ENCODE measurements at regions not wholly inside any gene's neighbourhood (a gene's known extent, or its start where the extent isn't known, plus 50 kb on each side); places are given as distances from the start of the nearest gene placed in this dataset.

- intact Hi-C loops (cut with micrococcal nuclease; ENCODE audit: unreplicated experiment): no loop called here
- Histone ChIP-seq H3K27ac (ENCODE audit: low read depth, low read length, poor library complexity, severe bottlenecking) (no peak overlapping the region), H3K4me3 (ENCODE audit: low read depth, low read length, poor library complexity, severe bottlenecking) (no peak overlapping the region), H3K27me3 (replicated peaks; ENCODE audit: insufficient read depth, low read depth, low read length, poor library complexity) (no peaks in the 10 kb centered on the region), H3K4me1 (ENCODE audit: insufficient read depth, low read length, poor library complexity, severe bottlenecking) (no peaks in the 10 kb centered on the region), H3K9me3 (ENCODE audit: low read depth, low read length, poor library complexity, severe bottlenecking) (no peaks in the 10 kb centered on the region), H3K36me3 (ENCODE audit: insufficient read depth, low read length, poor library complexity, severe bottlenecking) (no peaks in the 10 kb centered on the region)
- POLR2A ChIA-PET (ENCODE audit: low non-redundant PET): no interaction called here
- no peak for TF ChIP-seq EZH2 (IDR thresholded peaks at IDR 0.05; ENCODE audit: borderline replicate concordance, low read depth, low read length, poor library complexity, severe bottlenecking)
- TF ChIP-seq CTCF (conservative IDR thresholded peaks at IDR 0.05; ENCODE audit: low read depth, low read length): no peak
- BruUV-seq (replicated peaks): no TSS peak
- no peak for DNase-seq (ENCODE audit: low spot score)
- CTCF ChIA-PET: no interaction called here
These were observed 61.3 kb downstream of the SLITRK6 start for GRCh38 chr13:85737952-85738351.

GRCh38 chr13:85729296-85729695, 69.9 kb downstream of the SLITRK6 start:
- CTCF ChIA-PET: no interaction called here
- BruUV-seq (replicated peaks): no TSS peak
- Histone ChIP-seq H3K27me3 (replicated peaks; ENCODE audit: insufficient read depth, low read depth, low read length, poor library complexity) (no peaks in the 10 kb centered on the region), H3K9me3 (ENCODE audit: low read depth, low read length, poor library complexity, severe bottlenecking) (no peaks in the 10 kb centered on the region), H3K36me3 (ENCODE audit: insufficient read depth, low read length, poor library complexity, severe bottlenecking) (no peaks in the 10 kb centered on the region), H3K27ac (ENCODE audit: low read depth, low read length, poor library complexity, severe bottlenecking) (no peak overlapping the region), H3K4me1 (ENCODE audit: insufficient read depth, low read length, poor library complexity, severe bottlenecking) (no peaks in the 10 kb centered on the region), H3K4me3 (ENCODE audit: low read depth, low read length, poor library complexity, severe bottlenecking) (no peak overlapping the region)
- intact Hi-C loops (cut with micrococcal nuclease; ENCODE audit: unreplicated experiment): no loop called here
- TF ChIP-seq CTCF (conservative IDR thresholded peaks at IDR 0.05; ENCODE audit: low read depth, low read length) (no peak), EZH2 (IDR thresholded peaks at IDR 0.05; ENCODE audit: borderline replicate concordance, low read depth, low read length, poor library complexity, severe bottlenecking) (no peak)
- POLR2A ChIA-PET (ENCODE audit: low non-redundant PET): no interaction called here
- no peak for DNase-seq (ENCODE audit: low spot score)

GRCh38 chr13:85728811-85729210, 70.4 kb downstream of the SLITRK6 start:
- intact Hi-C loops (cut with micrococcal nuclease; ENCODE audit: unreplicated experiment): no loop called here
- DNase-seq (ENCODE audit: low spot score): no peak
- Histone ChIP-seq H3K27me3 (replicated peaks; ENCODE audit: insufficient read depth, low read depth, low read length, poor library complexity) (no peaks in the 10 kb centered on the region), H3K4me3 (ENCODE audit: low read depth, low read length, poor library complexity, severe bottlenecking) (no peak overlapping the region), H3K27ac (ENCODE audit: low read depth, low read length, poor library complexity, severe bottlenecking) (no peak overlapping the region), H3K4me1 (ENCODE audit: insufficient read depth, low read length, poor library complexity, severe bottlenecking) (no peaks in the 10 kb centered on the region), H3K9me3 (ENCODE audit: low read depth, low read length, poor library complexity, severe bottlenecking) (no peaks in the 10 kb centered on the region), H3K36me3 (ENCODE audit: insufficient read depth, low read length, poor library complexity, severe bottlenecking) (no peaks in the 10 kb centered on the region)
- ChIA-PET CTCF (no interaction called here), POLR2A (ENCODE audit: low non-redundant PET) (no interaction called here)
- TF ChIP-seq CTCF (conservative IDR thresholded peaks at IDR 0.05; ENCODE audit: low read depth, low read length) (no peak), EZH2 (IDR thresholded peaks at IDR 0.05; ENCODE audit: borderline replicate concordance, low read depth, low read length, poor library complexity, severe bottlenecking) (no peak)
- BruUV-seq (replicated peaks): no TSS peak
